Right lobe of liver (tissue), 4 donors: ENCODE measurements at regions not wholly inside any gene's neighbourhood (a gene's known extent, or its start where the extent isn't known, plus 50 kb on each side); places are given as distances from the start of the nearest gene placed in this dataset.

Source experiments
- CTCF ChIP-seq, 4 donors: fragments of 200-600 bp in 3 of 4; fragments of 450-650 bp in 1 of 4; IDR thresholded peaks; one replicate each; pipeline versions ENCODE4 v1.5.1 to v1.8.0; 2016 to 2022; ENCODE audit warnings: antibody characterized with exemption in 4 of 4, mild to moderate bottlenecking in 2 of 4
- POLR2A ChIP-seq: fragments of 450-650 bp; IDR thresholded peaks from one replicate; pipeline ENCODE4 v1.6.1; 2017; ENCODE audit warnings: antibody characterized with exemption, mild to moderate bottlenecking
- donor health status: DM: no; HTN: no; CAD: no.
- donor health status: DM: no; HTN: no; CAD: no.
- donor health status: DM: no; HTN: yes; CAD: no.

GRCh38 chr5:87765009-87765408, 352.3 kb upstream of the CCNH start:
- TF ChIP-seq POLR2A, result no peak
- no peak for TF ChIP-seq CTCF (IDR thresholded peaks at IDR 0.05)
